ENCODE measurements at regions not wholly inside any gene's neighbourhood (a gene's known extent, or its start where the extent isn't known, plus 50 kb on each side); places are given as distances from the start of the nearest gene placed in this dataset.

DNA sequence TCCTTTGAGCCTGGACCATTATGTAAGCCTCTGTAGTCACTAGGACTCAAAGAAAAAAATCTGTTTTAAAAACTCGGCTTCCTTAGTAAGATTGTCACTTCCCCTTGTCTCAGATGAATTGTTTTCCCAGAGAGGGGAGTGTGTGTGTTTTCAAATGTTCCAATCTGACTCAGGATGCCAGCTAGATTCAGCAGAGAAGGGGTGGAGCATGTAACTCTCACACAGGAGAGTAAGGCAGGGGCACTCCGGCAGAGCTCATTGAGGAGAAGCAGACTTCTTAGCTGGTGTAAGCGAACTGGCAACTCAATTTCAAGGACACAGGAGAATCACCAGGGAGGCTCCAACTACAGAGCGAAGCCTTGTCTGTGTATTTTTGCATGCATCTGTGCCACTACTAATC lies 623.2 kb downstream of the LMO4 start:
- TF ChIP-seq CTCF (conservative IDR thresholded peaks at IDR 0.05; ENCODE audit: control insufficient read depth, insufficient read depth, low read depth, low read length), result no peak
- no peak overlapping the region for H3K4me3 ChIP-seq (ENCODE audit: control insufficient read depth, low read depth, low read length)
- peak; percentile 24 for DNase-seq (ENCODE audit: low read depth)

- H3K4me3 ChIP-seq (ENCODE audit: control insufficient read depth, low read depth, low read length), result no peak overlapping the region
- DNase-seq (ENCODE audit: low read depth), result peak; percentile 25
- TF ChIP-seq CTCF (conservative IDR thresholded peaks at IDR 0.05; ENCODE audit: control insufficient read depth, insufficient read depth, low read depth, low read length), result no peak
These were observed 624.4 kb downstream of the LMO4 start for GRCh38 chr1:87953121-87953520.

DNA sequence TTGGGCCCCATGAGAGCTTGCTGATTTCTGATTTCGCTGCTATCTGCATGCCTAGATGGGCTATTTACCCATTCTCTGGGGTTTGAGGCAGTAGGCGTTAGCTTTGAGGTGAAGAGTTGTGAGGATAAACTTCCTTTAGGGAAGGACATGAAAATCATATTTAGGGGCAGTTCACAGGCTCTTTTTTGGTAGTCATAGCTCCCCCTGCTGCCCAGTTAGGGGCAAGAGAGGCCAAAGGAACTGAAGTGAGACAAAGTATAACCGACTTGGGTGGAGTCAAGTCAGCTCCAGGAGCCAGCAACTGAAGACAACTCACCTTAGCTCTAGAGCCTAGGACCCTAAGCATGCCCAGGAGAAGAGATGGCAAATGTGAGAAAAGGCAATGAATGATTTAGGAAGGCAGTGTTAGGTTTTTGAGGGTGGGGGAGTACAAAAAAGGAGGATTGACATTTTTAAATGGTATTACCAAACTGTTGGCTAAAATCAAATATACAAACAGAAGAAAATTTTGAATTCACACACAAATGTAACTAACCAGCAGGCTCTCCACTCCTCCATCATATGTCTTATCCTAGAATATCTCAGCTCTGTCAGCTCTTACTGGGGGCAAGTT lies 625.2 kb downstream of the LMO4 start:
- TF ChIP-seq CTCF (conservative IDR thresholded peaks at IDR 0.05; ENCODE audit: control insufficient read depth, insufficient read depth, low read depth, low read length), result peak; percentile 90
- no peak overlapping the region for H3K4me3 ChIP-seq (ENCODE audit: control insufficient read depth, low read depth, low read length)
- peak; percentile 82 for DNase-seq (ENCODE audit: low read depth)

GRCh38 chr1:87955038-87955437 lies 626.4 kb downstream of the LMO4 start:
- H3K4me3 ChIP-seq (ENCODE audit: control insufficient read depth, low read depth, low read length), result no peak overlapping the region
- no peak for TF ChIP-seq CTCF (conservative IDR thresholded peaks at IDR 0.05; ENCODE audit: control insufficient read depth, insufficient read depth, low read depth, low read length)
- no peak for DNase-seq (ENCODE audit: low read depth)

DNA sequence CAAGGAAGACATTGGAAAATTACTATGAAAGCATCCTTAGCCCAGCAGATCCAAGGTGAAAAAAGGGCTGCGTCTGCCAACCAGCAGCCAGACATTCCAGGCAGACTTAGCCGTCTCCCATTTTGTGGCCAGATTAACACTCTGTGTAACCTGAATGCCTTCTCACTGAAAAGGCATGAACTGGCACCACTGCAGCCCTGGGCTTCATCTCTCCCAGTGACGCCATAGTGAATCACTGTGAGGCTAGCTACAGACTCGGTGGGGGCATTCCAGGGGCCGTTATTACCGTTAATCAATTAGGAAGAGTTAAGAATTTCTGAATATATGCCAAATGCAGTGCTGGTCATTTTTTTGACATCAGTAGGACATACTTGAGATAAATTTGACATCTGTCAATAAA lies 627.4 kb downstream of the LMO4 start:
- H3K4me3 ChIP-seq (ENCODE audit: control insufficient read depth, low read depth, low read length), result no peak overlapping the region
- peak; percentile 98 for DNase-seq (ENCODE audit: low read depth)
- no peak for TF ChIP-seq CTCF (conservative IDR thresholded peaks at IDR 0.05; ENCODE audit: control insufficient read depth, insufficient read depth, low read depth, low read length)

- no peak overlapping the region for H3K4me3 ChIP-seq (ENCODE audit: control insufficient read depth, low read depth, low read length)
- peak; percentile 51 for DNase-seq (ENCODE audit: low read depth)
- no peak for TF ChIP-seq CTCF (conservative IDR thresholded peaks at IDR 0.05; ENCODE audit: control insufficient read depth, insufficient read depth, low read depth, low read length)
These were observed 628.1 kb downstream of the LMO4 start for GRCh38 chr1:87956750-87957149.

DNA sequence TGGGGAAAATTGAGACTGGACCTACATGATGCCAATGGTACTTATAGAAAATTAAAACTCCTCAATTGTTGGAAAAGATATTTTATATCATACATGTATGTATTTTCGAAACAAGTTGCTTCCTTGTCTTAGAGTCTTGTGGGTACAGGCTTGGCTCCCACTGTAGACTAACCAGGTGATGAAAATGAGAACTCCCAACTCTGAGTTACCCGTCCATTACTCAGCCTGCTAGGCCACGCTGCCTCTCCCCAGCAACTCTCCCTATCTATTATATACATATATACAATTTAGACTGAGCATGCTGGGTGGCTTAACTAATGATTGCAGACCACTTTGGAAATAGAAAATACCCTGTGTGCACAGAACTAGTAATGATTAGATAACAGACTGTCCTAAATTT lies 628.7 kb downstream of the LMO4 start:
- DNase-seq (ENCODE audit: low read depth), result no peak

More for the DNA sequence above, 628.7 kb downstream of the LMO4 start:
- TF ChIP-seq CTCF (conservative IDR thresholded peaks at IDR 0.05; ENCODE audit: control insufficient read depth, insufficient read depth, low read depth, low read length), result no peak
- H3K4me3 ChIP-seq (ENCODE audit: control insufficient read depth, low read depth, low read length), result no peak overlapping the region

Measured in fibroblast of mammary gland (primary cell).